ENCODE measurements at regions not wholly inside any gene's neighbourhood (a gene's known extent, or its start where the extent isn't known, plus 50 kb on each side); places are given as distances from the start of the nearest gene placed in this dataset.
A peak's percentile ranks its signal among the peaks of the same experiment; 100 is the strongest.
"Not testable (repeated sequence)": the region's sequence is repeated elsewhere in the genome, so short reads cannot be mapped to it uniquely, and the experiment has no call there.

DNA sequence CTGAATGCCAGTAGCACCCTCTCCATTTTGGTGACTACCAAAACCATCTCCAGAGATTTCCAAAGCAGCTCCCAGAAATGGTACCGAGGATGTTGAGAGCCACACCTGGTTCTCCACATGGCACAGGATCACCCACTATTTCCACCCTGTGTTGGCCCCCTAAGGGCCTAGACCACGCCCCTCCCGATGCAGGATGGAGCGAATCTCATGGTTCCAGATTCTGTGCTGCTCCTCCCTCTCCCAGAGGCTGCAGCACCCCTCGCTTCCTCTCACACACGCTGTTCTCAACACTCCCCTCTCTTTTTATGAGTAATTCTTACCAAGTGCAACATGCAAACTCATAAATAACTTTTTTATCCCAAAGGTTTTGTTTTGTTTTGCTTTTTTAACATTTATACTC lies 571.5 kb downstream of the STK39 start:
- no peak for DNase-seq

GRCh38 chr2:167670588-167670987 lies 576.8 kb downstream of the STK39 start:
- no peak for DNase-seq

DNA sequence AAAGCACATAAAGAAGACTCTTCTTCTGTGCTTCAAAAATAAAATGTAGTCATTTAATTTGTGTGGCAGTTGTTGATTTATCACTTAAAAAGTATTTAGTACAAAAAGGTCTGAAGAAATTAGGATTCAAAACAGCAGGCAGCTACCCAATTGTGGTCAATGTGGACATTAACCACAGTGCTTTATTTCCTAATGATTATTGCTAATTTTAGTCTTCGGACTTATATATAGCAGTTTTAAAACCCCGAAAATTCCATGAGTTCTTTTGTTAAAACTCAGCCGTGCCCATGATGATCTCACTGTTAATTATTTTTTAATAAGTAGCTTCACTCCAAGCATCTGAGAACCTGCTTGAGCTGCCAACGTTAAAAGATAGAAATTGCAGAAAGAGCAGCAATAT lies 594.3 kb downstream of the STK39 start:
- no peak for DNase-seq

GRCh38 chr2:167652401-167652800 lies 595.0 kb downstream of the STK39 start:
- peak; percentile 36 for DNase-seq

- peak; percentile 36 for DNase-seq
These were observed 595.8 kb downstream of the STK39 start for GRCh38 chr2:167651406-167652151.

GRCh38 chr2:167646557-167646956 lies 600.8 kb downstream of the STK39 start:
- no peak for DNase-seq

- no peak for DNase-seq
These were observed 607.3 kb downstream of the STK39 start for GRCh38 chr2:167640096-167640495.

DNA sequence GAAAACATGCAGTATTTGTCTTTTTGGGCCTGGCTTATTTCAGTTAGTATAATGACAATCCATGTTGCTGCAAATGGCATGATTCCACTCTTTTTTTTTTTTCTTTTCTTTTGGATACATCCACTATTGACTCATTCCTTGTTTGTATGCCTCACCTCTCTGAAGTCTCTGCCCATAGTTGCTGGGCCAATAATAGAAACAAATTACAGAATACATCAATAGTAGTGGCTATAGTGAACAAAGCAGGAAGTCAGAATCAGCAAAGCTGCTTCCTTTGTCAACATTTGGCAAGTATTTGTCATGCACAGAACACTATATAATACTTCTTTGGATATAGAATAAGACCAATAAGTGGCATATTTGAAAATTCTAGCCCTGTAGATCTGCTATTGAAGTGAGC lies 609.7 kb downstream of the STK39 start:
- DNase-seq: no peak

- not testable (repeated sequence) for DNase-seq
These were observed 615.1 kb downstream of the STK39 start for GRCh38 chr2:167632271-167632670.

- DNase-seq: no peak
These were observed 620.4 kb downstream of the STK39 start for GRCh38 chr2:167626961-167627360.

GRCh38 chr2:167626301-167626700 lies 621.1 kb downstream of the STK39 start:
- DNase-seq: no peak

GRCh38 chr2:167616997-167617396 lies 630.4 kb downstream of the STK39 start:
- DNase-seq: no peak

- DNase-seq: no peak
These were observed 633.9 kb downstream of the STK39 start for GRCh38 chr2:167613471-167613870.

DNA sequence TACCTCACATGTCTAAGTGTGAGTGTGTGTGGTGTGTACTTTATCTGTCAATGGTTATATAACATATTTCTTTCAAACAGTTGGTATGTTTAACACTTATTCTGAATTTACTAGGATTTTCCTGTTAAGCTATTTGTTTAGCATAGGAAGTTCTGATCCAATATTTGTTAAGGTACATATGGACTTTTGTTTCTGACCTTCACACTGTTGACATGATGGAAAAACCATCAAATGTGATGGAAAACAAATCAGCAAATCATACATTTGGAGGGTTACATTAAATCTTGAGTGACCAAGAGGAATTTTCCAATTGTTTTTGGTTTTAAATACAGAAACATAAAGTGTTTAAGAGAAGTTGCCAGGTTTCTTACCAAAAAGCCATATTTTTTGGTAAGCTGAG lies 638.9 kb downstream of the STK39 start:
- DNase-seq: no peak

DNA sequence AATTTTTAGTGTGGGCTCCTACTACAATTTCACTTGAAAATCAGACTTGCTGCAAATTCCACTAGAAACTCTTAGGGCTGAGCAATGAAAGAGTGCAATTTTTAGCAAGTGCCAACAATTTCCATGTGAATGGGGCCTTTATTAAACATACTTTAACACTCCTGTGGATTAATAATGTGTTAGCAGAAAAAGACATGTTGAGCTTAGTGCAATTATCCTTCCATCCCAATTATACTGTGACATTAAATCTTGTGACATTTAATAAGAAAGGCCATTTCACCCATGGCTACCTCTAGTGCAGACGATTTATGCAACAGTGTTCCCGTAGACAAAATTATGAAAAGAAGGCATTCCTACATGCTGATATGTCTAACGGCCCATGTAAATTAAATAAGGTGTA lies 639.7 kb downstream of the STK39 start:
- no peak for DNase-seq

GRCh38 chr2:167607211-167607610 lies 640.2 kb downstream of the STK39 start:
- peak; percentile 24 for DNase-seq

DNA sequence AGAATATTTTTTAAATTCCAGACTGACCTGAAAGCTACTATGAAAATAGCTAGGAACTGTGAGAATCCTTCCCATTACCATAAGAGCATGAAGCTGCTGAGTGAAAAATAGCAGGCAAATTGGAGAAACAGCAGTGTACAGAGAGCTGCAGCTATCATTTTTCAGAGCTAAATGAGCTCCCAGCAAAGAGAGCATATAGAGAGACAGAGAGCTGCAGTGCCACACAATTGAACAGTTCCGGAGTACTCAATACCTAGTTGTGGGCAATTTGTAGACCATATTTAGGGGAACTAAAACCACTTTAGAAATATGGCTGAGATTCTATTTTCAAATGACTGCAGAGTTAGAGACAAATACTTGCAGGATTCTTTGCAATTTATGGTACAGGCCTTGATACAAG lies 645.3 kb downstream of the STK39 start:
- DNase-seq: no peak

DNA sequence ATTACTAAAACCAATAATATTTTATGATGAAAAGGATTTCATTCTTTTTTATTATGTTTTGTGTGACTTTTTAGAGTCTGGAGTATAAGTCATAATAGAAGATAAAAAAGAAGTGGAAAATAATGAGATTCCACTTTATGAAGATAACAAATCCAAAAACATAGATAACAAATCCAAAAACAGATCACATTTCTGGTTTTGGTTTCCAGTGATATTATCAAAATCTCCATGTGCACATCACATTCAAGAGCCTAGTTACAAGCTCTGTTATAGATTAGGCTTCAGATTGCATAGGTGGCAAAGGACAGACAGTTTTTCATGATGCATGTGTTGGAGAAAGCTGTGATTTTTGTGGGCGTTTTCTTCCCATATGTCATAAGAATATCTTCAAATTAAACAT lies 648.2 kb downstream of the STK39 start:
- DNase-seq: no peak

DNA sequence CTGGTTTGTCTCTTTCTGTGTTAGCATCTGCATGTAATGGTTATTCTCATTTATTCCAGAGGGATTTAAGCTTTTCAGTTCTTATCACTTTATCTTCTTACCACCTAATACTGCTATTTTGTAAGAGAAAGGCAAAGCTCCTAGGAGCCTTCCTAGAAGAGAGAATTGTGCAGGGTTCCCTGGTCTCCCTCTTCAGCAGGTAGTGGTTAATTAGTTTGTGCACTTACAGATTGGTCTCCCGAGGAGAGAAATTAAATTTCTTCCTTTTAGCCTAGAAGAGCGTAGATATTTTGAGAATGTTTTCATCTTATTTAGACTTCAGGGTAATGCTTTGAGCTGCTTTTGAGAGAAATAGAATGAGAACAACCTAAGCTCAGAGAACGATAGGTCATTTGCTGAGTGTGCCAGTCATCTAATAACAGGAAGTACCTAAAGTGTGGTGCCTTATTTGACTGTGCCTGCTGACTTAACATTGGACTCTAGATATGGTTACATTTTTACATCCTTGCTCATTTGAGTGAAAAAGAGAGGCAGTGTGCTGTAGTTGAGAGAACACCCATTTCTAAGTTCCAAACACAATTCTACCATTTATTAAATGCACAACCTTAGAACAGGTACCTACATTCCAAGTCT lies 651.4 kb downstream of the STK39 start:
- DNase-seq: no peak

DNA sequence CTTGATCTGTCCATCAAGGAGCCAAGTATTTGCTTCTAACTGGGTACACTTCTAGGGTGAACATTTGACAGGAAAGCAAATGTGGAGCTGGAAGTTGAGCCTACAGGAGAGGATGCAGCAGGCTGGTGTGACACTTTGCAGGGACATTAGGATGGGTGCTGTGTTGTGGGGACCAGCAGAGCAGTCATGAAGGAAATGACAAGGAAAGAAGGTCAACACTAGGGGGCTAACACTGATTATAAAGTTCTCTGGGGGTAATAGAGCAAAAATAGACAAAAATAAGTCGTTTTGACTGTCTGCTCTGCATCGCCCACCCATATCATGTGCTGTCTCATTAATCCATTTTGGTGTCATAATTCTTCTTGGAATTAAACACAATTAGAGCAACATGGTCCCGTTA lies 652.4 kb downstream of the STK39 start:
- DNase-seq: no peak

- DNase-seq: no peak
These were observed 655.0 kb downstream of the STK39 start for GRCh38 chr2:167592441-167592840.

GRCh38 chr2:167582619-167583018 lies 664.8 kb downstream of the STK39 start:
- no peak for DNase-seq

- DNase-seq: peak; percentile 82
These were observed 665.3 kb downstream of the STK39 start for GRCh38 chr2:167581961-167582574.

DNA sequence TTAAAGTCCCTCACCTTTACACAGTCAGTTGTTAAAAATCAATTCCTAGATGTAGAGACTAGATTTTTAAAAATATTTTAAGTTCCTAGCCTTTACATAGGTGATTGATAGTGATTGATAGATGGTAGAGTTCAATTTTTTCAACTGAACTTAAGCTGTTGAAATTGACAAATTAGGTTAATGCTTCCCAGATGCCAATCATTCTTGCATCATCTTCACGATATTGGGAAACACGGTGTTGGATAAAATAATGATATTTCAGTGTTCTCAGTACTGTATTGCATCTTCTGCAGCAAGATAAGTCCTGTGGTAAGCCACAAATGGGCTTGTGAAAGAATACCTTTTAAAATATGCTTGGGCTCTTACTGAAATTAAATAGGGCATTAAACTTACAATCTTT lies 667.6 kb downstream of the STK39 start:
- no peak for DNase-seq

All from kidney glomerular epithelial cell (primary cell).